GM18861 (cell line): ENCODE measurements at regions not wholly inside any gene's neighbourhood (a gene's known extent, or its start where the extent isn't known, plus 50 kb on each side); places are given as distances from the start of the nearest gene placed in this dataset.
"Not testable (repeated sequence)": the region's sequence is repeated elsewhere in the genome, so short reads cannot be mapped to it uniquely, and the experiment has no call there.

ENCODE experiments used
- ATAC-seq: cut with Tn5 transposase; IDR thresholded peaks from one replicate; pipeline ENCODE4 v1.9.1; 2021; ENCODE audit not compliant: unreplicated experiment

GRCh38 chr12:105576261-105576660 lies 245.8 kb downstream of the C12orf75 start:
- no peak for ATAC-seq

DNA sequence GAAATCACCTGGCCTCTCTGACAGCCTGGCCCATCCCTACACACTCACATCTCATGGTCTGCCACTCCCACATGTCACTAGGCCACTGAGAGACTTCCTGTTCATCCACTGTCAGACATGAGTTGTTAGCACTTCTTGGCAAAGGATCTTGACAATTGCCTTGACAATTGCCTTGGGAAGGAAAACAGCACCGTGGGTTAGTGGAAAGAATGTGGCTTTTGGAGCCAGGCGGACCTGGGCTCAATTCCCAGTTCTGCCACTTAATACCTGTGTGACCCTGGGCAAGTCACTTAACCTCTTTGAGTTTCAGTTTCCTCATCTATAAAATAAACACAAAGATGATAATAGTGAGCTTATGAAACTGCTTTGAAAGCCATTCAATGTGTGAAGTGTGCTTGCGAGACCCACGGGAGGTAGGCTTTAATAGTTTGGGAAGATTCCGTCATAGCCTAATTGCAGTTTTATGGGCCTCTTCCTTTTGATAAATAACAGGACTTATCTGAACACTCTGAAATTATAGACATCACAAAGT lies 250.4 kb downstream of the C12orf75 start:
- ATAC-seq, result no peak

DNA sequence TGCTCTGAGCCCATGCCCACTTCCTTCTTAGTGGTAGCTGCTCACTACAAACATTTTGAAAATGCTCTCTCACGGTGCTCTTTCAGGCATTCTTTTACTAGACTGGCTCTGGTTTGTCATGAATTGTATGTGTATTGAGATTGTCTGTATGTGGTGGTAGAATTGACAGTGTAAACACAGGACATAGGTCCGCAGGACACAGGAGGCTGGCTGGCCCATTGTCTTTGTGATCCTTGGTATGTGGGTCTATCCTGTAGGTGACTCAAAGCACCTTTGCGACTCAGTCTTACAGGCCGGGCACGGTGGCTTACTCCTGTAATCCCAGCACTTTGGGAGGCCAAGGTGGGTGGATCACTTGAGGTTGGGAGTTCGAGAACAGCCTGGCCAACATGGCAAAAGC lies 250.9 kb downstream of the C12orf75 start:
- no peak for ATAC-seq

DNA sequence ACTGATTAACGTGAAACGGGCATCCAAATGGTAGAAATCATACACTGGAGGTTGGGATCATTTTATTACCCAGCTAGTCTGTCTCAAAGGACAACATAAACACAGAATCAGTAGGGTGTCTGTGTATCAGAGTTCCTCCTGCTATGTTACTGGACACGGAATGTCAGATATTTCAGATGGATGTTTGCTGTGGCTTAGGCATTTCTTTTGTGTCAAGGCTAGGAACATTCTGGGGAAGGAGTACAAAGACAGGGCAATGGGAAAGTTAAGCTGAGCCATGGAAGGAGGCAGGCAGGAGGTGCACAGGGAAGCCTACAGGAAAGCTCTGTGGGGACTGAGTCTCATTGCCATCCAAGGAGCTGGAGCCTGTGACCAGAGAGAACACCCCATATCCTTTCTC lies 254.6 kb downstream of the C12orf75 start:
- ATAC-seq, result no peak

DNA sequence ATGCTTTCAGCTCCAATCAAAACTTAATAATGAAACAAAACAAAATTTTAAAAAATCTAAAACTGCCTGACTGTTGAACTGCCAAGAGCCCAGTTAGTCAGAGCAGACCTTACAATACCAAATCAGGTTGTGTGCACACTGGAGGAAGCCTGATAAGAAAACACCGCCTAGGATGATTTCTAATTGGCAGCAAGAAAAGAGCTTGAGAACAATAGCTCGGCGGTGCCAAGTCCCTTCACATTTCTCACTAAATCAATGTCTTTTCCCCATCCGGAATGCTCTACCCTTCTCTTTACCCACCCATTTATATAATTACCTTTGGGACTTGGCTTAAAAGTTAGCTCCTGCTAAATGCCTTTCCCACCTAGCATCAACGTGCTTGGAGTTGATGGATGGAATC lies 256.7 kb downstream of the C12orf75 start:
- no peak for ATAC-seq

DNA sequence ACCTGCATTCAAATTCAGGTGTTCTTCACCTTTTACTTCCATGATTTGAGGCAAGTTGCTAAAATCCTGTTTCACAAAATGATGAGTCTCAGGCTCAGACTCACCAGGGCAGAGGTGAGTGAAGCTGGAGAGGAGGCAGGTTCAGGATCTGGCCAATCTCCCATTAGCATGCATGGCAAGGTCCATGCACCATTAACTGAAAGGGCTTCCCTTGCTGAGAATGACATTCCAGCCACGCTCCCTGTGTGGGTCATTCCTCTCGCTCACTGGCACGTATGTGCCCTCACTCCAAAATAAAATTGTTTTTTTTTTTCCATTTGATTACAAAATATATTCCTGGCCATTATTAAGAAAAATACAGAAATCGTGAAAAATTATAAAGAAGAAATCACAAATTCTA lies 257.6 kb downstream of the C12orf75 start:
- ATAC-seq, result no peak

DNA sequence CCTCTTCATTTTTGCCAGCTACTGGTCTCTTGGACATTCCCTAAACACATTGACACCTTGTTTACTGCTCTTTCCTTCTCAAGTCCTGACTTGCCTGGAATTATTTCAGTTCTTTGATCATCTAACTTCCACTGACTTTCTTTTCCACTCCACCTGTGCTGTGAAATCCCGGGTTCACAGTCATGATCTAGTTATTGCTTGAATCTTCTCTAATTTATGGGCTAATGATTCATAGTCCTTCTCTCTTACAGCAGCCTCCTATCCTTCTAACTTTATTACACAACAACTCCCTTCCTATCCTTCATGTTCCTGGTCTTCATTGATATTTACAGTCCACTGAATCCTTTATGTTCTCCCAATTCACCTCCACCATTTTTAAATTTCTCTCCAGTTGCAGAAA lies 260.1 kb downstream of the C12orf75 start:
- ATAC-seq, result no peak

DNA sequence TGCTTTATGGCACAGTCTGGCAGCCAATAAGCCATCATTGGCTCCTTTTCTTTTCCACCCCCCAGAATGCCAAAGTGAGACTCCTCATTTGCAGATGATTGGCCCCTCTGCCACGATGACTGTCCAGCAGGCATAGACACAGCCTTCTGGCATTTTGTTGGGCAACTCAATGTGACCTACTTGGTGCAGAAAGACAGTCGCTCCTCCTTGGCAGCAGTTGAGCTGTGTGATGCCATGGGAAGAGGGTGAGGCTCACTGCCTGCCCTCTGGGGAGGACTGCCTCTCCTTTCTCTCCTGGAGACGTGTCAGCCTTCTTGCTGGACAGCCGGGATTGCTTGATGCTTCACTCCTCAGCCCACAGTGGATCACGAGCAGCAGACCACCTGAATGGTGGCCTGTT lies 264.9 kb downstream of the C12orf75 start:
- no peak for ATAC-seq

DNA sequence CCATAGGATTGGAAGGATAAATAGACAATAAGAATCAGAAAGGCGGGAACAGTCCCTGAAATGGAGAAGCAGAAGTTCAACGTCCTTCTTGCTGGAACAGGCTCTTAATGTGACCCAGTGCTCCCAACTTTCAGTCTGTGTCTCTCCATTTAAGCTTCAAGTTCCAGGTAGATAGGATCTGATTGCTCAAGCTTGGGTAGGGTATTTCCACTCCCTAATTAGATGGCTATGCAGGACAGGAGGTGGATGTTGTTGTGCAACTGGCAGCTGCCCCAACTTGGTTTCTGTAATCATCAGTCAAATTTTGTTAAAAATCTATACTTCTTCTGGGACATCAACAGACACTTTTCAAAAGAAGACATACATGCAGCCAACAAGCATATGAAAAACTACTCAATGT lies 266.2 kb downstream of the C12orf75 start:
- ATAC-seq, result no peak

DNA sequence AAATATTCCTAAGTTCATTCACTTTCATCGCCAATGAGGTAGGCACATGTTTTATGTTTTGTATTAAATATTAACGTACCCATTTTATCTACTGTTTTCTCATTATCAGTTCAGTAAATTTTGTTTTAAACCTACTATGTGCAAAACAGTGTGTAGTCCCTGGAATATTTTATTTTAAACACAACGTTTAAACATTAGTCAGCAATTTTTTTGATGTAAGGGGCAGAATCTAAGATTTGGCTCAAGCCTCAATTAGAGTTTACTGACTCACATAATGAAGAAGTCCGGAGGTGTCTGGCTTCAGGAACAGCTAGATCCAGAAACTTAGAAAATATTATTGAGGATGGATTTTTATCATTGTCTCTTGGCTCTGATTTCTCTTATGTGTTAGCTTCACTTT lies 267.5 kb downstream of the C12orf75 start:
- no peak for ATAC-seq

DNA sequence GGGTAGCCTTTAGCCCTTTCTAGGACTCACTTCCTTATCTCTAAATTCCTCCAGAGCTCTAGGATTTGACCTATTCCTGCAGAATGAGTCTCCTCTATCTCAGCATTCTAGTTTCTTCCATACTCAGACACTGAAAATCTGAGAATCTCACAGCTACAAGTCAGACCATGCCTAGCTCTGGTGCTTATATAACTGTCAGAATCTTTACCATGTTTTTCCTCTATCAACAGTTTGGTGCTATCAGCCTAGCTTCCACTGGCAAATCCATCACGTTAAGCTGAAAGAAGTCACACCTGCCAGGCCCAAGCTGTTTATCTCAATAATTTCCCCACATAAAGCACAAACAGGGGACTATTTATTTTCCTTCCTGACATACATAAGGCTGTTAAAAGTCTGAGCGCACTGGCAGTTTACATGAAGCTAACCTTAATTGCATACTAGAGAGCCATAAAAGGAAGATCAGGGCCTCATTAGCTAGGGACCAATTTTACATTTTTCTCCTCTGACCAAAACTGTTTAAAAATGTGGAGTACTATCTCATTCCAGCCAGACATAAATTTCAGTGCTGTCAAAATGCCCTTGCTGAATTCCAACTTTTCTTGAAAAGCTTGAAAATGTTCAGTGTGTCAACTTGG lies 270.5 kb downstream of the C12orf75 start:
- no peak for ATAC-seq

DNA sequence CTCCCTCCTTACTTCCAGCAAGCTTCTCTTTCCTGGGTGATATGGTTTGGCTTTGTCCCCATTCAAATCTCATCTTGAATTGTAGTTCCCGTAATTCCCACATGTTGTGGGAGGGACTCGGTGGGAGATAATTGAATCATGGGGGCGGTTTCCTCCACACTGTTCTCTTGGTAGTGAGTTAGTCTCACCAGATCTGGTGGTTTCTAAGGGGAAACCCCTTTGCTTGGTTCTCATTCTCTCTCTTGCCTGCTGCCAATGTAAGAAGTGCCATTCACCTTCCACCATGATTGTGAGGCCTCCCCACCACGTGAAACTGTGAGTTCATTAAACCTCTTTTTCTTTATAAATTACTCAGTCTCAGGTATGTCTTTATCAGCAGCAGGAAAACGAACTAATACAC lies 271.8 kb downstream of the C12orf75 start:
- ATAC-seq, result not testable (repeated sequence)

GRCh38 chr12:105604281-105604680 lies 273.8 kb downstream of the C12orf75 start:
- ATAC-seq, result not testable (repeated sequence)

GRCh38 chr12:105606613-105607012 lies 276.1 kb downstream of the C12orf75 start:
- not testable (repeated sequence) for ATAC-seq

- ATAC-seq, result not testable (repeated sequence)
These were observed 278.5 kb downstream of the C12orf75 start for GRCh38 chr12:105609001-105609400.

GRCh38 chr12:105610459-105610858 lies 280.0 kb downstream of the C12orf75 start:
- no peak for ATAC-seq

DNA sequence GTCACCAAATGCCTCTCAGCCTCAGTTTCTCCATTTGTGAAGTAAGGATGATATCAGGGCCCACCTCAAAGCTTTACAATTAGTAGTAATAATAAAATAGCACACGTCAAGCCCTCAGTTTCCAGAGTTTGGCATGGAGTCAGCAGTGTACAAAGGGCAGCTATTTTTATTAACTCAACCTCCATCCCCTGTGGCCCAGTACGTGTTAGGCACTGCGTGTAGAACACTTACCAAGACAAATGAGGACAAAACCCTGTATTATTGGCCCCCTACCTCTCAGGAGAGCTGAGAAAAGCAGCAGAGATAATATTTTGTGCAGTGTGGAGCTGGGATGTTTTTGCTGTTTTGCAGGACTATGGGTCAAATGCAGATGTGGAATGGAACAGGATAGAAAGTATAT lies 280.8 kb downstream of the C12orf75 start:
- no peak for ATAC-seq

- ATAC-seq, result no peak
These were observed 282.8 kb downstream of the C12orf75 start for GRCh38 chr12:105613269-105613668.

- ATAC-seq, result no peak
These were observed 283.4 kb downstream of the C12orf75 start for GRCh38 chr12:105613887-105614286.

DNA sequence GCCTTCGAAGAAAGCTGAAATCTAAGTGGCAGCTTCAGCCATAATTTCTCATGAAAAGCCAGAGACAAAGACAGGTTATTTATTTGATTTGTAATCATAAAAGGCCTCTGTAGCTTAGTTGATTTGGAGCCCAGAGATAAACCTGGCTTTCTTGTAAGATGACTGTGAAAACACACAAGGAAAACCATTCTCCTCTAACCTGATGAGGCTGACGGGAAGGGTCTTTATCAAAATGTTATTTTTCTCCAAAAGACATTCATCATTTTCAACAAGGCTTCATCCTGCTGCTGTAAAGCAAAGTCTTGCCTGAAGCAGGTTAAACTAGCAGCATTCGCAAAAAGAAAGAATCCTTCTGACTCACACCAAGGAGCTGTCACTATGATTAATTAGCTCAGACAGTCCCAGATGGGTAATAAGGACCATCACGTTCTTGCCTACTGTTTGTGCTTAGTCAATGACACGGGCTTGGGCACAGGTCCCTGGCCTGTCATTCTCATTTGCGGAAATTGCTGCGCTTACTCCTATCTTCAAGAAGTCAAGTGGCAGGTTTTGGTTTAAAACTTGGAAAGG lies 286.6 kb downstream of the C12orf75 start:
- no peak for ATAC-seq

GRCh38 chr12:105622220-105622619 lies 291.7 kb downstream of the C12orf75 start:
- ATAC-seq, result no peak

- no peak for ATAC-seq
These were observed 292.6 kb downstream of the C12orf75 start for GRCh38 chr12:105622846-105623736.
